HCT116 (cell line): ENCODE measurements at regions not wholly inside any gene's neighbourhood (a gene's known extent, or its start where the extent isn't known, plus 50 kb on each side); places are given as distances from the start of the nearest gene placed in this dataset.

Experiments
- ATAC-seq: fragments of 200-7000 bp; cut with Tn5 transposase; 2 replicates; pipeline ENCODE4 v1.9.1; 2020; ENCODE audit warnings: mild to moderate bottlenecking, moderate library complexity
- BruUV-seq: library from RNA; stranded (reverse); fragments of 400-500 nt; replicated peaks from 2 replicates; lab custom pipeline; 2021; lab: Mats Ljungman, UMichigan
- CTCF ChIA-PET: fragments of 300-600 bp; sonication (Branson Sonifier 250); formaldehyde crosslinking; loops from one replicate; lab custom pipeline; 2021; ENCODE audit warnings: antibody characterized with exemption; lab: Charles Lee
- POLR2A ChIA-PET: fragments of 300-600, 350-600 bp; sonication (Branson Sonifier 250); formaldehyde crosslinking; loops from one replicate; lab custom pipeline; 2021; ENCODE audit warnings: antibody characterized with exemption; lab: Charles Lee
- RAD21 ChIA-PET, 2 experiments: fragments of 300-600 bp; sonication (Branson Sonifier 250); formaldehyde crosslinking; loops; one replicate each; lab custom pipeline; 2023; ENCODE audit warnings: low total read pairs in 2 of 2; ENCODE audit not compliant: uncharacterized antibody in 2 of 2, unreplicated experiment in 2 of 2, low non-redundant PET in 1 of 2; lab: Charles Lee
- DNase-seq: peaks from one replicate; pipeline ENCODE4 v3.0.0-alpha.2; 2010; ENCODE audit warnings: low read depth, low spot score
- H2AFZ ChIP-seq: fragments of 200-600 bp; shearing (Covaris generic), sonication (generic); 2 replicates; pipeline ENCODE4 v1.6.1; 2017; ENCODE audit warnings: low read depth, mixed run types, mixed read lengths, antibody characterized with exemption, low read length; ENCODE audit not compliant: poor library complexity, severe bottlenecking
- H3K27ac ChIP-seq: 2 replicates; pipeline ENCODE4 v1.5.1; 2012; ENCODE audit warnings: low read depth, low read length
- H3K27me3 ChIP-seq: fragments of 200-600 bp; sonication (generic); 2 replicates; pipeline ENCODE4 v1.6.1; 2016; ENCODE audit warnings: mixed run types, low read length, mixed read lengths; ENCODE audit not compliant: insufficient read depth
- H3K36me3 ChIP-seq, 2 experiments: fragments of 200-500 bp in 1 of 2; fragments of 200-600 bp in 1 of 2; sonication (Bioruptor generic) in 1 of 2; sonication (generic) in 1 of 2; 2 replicates each; pipeline versions ENCODE4 v1.5.1 to v1.6.1; 2014 to 2016; ENCODE audit warnings: low read length in 2 of 2, inconsistent platforms in 1 of 2, mixed read lengths in 1 of 2, mixed run types in 1 of 2; ENCODE audit not compliant: insufficient read depth in 2 of 2, control insufficient read depth in 1 of 2
- H3K4me1 ChIP-seq, 2 experiments: fragments of 200-600 bp in 1 of 2; sonication (generic) in 1 of 2; 2 replicates each; pipeline versions ENCODE4 v1.5.1 to v1.6.1; 2012 to 2017; ENCODE audit warnings: low read length in 2 of 2, inconsistent platforms in 1 of 2, mild to moderate bottlenecking in 1 of 2, mixed read lengths in 1 of 2, mixed run types in 1 of 2, moderate library complexity in 1 of 2; ENCODE audit not compliant: insufficient read depth in 2 of 2, control insufficient read depth in 1 of 2
- H3K4me2 ChIP-seq: fragments of 200-600 bp; sonication (generic); 2 replicates; pipeline ENCODE4 v1.6.1; 2017; ENCODE audit warnings: mixed run types, low read length, mixed read lengths
- H3K4me3 ChIP-seq, 2 experiments: fragments of 200-600 bp in 1 of 2; sonication (generic) in 1 of 2; replicated peaks in 1 of 2; 2 replicates each; pipeline ENCODE4 v1.5.1; 2011 to 2016; ENCODE audit warnings: low read length in 2 of 2, control low read depth in 1 of 2, low read depth in 1 of 2, mild to moderate bottlenecking in 1 of 2, mixed read lengths in 1 of 2, mixed run types in 1 of 2
- H3K79me2 ChIP-seq: fragments of 200-600 bp; sonication (generic); 2 replicates; pipeline ENCODE4 v1.6.1; 2017; ENCODE audit warnings: mild to moderate bottlenecking, mixed run types, low read length, moderate library complexity, mixed read lengths; ENCODE audit not compliant: insufficient read depth
- H3K9ac ChIP-seq: fragments of 200-600 bp; sonication (generic); 2 replicates; pipeline ENCODE4 v1.6.1; 2016; ENCODE audit warnings: low read length, mixed read lengths
- H3K9me2 ChIP-seq: fragments of 200-600 bp; sonication (generic), shearing (Covaris generic); 2 replicates; pipeline ENCODE4 v1.6.1; 2017; ENCODE audit warnings: mixed run types, mild to moderate bottlenecking, moderate library complexity; ENCODE audit not compliant: insufficient read depth
- H3K9me3 ChIP-seq, 2 experiments: fragments of 200-500 bp in 1 of 2; fragments of 200-600 bp in 1 of 2; sonication (Bioruptor generic) in 1 of 2; sonication (generic) in 1 of 2; 2 replicates each; pipeline ENCODE4 v1.6.1; 2014 to 2017; ENCODE audit warnings: low read length in 2 of 2, mixed read lengths in 2 of 2, inconsistent platforms in 1 of 2, low read depth in 1 of 2, mild to moderate bottlenecking in 1 of 2, mixed run types in 1 of 2, moderate library complexity in 1 of 2; ENCODE audit not compliant: control insufficient read depth in 1 of 2, insufficient read depth in 1 of 2
- H4K20me1 ChIP-seq: fragments of 200-600 bp; sonication (generic), shearing (Covaris generic); 2 replicates; pipeline ENCODE4 v1.6.1; 2017; ENCODE audit warnings: mixed run types, mild to moderate bottlenecking, moderate library complexity; ENCODE audit not compliant: insufficient read depth
- CEBPB ChIP-seq: IDR thresholded peaks from 2 replicates; pipeline ENCODE4 v1.6.1; 2012; ENCODE audit warnings: low read depth
- CTCF ChIP-seq, 3 experiments: fragments of 200-600 bp in 1 of 3; sonication (generic) in 1 of 3; IDR thresholded peaks in 2 of 3; conservative IDR thresholded peaks in 1 of 3; 2 replicates each; pipeline ENCODE4 v1.5.1; 2012 to 2017; ENCODE audit warnings: low read depth in 2 of 3, low read length in 2 of 3, antibody characterized with exemption in 1 of 3, borderline replicate concordance in 1 of 3, control low read depth in 1 of 3, mild to moderate bottlenecking in 1 of 3, mixed read lengths in 1 of 3, mixed run types in 1 of 3, moderate library complexity in 1 of 3; ENCODE audit not compliant: insufficient read depth in 1 of 3
- EGR1 ChIP-seq: IDR thresholded peaks from 2 replicates; pipeline ENCODE4 v1.6.1; 2012; ENCODE audit warnings: low read depth
- ELF1 ChIP-seq: IDR thresholded peaks from 2 replicates; pipeline ENCODE4 v1.6.1; 2012; ENCODE audit warnings: low read depth, borderline replicate concordance
- FOSL1 ChIP-seq: IDR thresholded peaks from 2 replicates; pipeline ENCODE4 v1.6.1; 2012; ENCODE audit warnings: low read depth
- JUND ChIP-seq: IDR thresholded peaks from 2 replicates; pipeline ENCODE4 v1.6.1; 2012
- MAX ChIP-seq: IDR thresholded peaks from 2 replicates; pipeline ENCODE4 v1.6.1; 2012
- POLR2A ChIP-seq: IDR thresholded peaks from 2 replicates; pipeline ENCODE4 v1.7.0; 2011; ENCODE audit warnings: borderline replicate concordance; ENCODE audit not compliant: insufficient read depth, insufficient read length; ENCODE audit errors: extremely low read depth
- POLR2AphosphoS5 ChIP-seq: IDR thresholded peaks from 2 replicates; pipeline ENCODE4 v1.6.1; 2011; ENCODE audit warnings: mild to moderate bottlenecking, low read depth, low read length, moderate library complexity
- RAD21 ChIP-seq: IDR thresholded peaks from 2 replicates; pipeline ENCODE4 v1.6.1; 2012; ENCODE audit warnings: low read depth, mild to moderate bottlenecking
- SP1 ChIP-seq: IDR thresholded peaks from 2 replicates; pipeline ENCODE4 v1.6.1; 2012; ENCODE audit warnings: low read depth
- SRF ChIP-seq: IDR thresholded peaks from 2 replicates; pipeline ENCODE4 v1.6.1; 2012; ENCODE audit warnings: low read depth
- TCF7L2 ChIP-seq: IDR thresholded peaks from 2 replicates; pipeline ENCODE4 v1.7.0; 2011; ENCODE audit warnings: borderline replicate concordance, inconsistent platforms; ENCODE audit not compliant: insufficient read depth, insufficient read length; ENCODE audit errors: extremely low read depth
- YY1 ChIP-seq: IDR thresholded peaks from 2 replicates; pipeline ENCODE4 v1.6.1; 2011; ENCODE audit warnings: low read length, low read depth, moderate library complexity, mild to moderate bottlenecking; ENCODE audit not compliant: insufficient replicate concordance; ENCODE audit errors: extremely low read depth
- ZFX ChIP-seq: fragments of 450-650 bp; IDR thresholded peaks from 2 replicates; pipeline ENCODE4 v1.6.1; 2017
- ZNF274 ChIP-seq: fragments of 200-500 bp; sonication (Bioruptor generic); IDR thresholded peaks from 2 replicates; pipeline ENCODE4 v1.6.1; 2014; ENCODE audit warnings: mild to moderate bottlenecking, low read depth, low read length, inconsistent platforms
- intact Hi-C: fragments of 100-400 bp; cut with micrococcal nuclease; formaldehyde crosslinking; loops from 2 replicates; pipeline ENCODE4 v1.10.0; 2022
- TF ChIP-seq, protein P1 (sequence below): IDR thresholded peaks from 2 replicates; pipeline ENCODE4 v1.6.1; 2012; ENCODE audit warnings: low read depth
- TF ChIP-seq, protein P2 (sequence below): IDR thresholded peaks from 2 replicates; pipeline ENCODE4 v1.6.1; 2011; ENCODE audit warnings: mild to moderate bottlenecking, low read length, moderate library complexity; ENCODE audit not compliant: insufficient replicate concordance; ENCODE audit errors: extremely low read depth

GRCh38 chr2:129888896-129889295 is 90.6 kb upstream of the RAB6C start:
- Histone ChIP-seq H3K4me3 (no peak overlapping the region), H3K9me2 (no peaks in the 10 kb centered on the region), H3K4me1 (no peaks in the 10 kb centered on the region), H4K20me1 (no peaks in the 10 kb centered on the region), H3K27me3 (peaks cover 40% of the 10 kb centered on the region), H3K27ac (no peak overlapping the region), H2AFZ (no peak overlapping the region), H3K36me3 (no peaks in the 10 kb centered on the region), H3K4me2 (no peak overlapping the region), H3K79me2 (no peaks in the 10 kb centered on the region), H3K9ac (no peak overlapping the region), H3K9me3 (no peaks in the 10 kb centered on the region)
- no peak for ATAC-seq
- TF ChIP-seq JUND (no peak), ELF1 (no peak), MAX (no peak), SRF (no peak), EGR1 (no peak), YY1 (no peak), TCF7L2 (no peak), RAD21 (no peak), SP1 (no peak), POLR2A (no peak), CEBPB (no peak), ZNF274 (no peak), FOSL1 (no peak), ZFX (no peak), POLR2AphosphoS5 (no peak), CTCF (IDR thresholded peaks at IDR 0.05 in 2 of 3, conservative IDR thresholded peaks at IDR 0.05 in 1 of 3; ENCODE audit: borderline replicate concordance in 1 of 3, insufficient read depth in 1 of 3, low read depth in 2 of 3, low read length in 2 of 3) (no peak)
- TF ChIP-seq, protein P1, sequence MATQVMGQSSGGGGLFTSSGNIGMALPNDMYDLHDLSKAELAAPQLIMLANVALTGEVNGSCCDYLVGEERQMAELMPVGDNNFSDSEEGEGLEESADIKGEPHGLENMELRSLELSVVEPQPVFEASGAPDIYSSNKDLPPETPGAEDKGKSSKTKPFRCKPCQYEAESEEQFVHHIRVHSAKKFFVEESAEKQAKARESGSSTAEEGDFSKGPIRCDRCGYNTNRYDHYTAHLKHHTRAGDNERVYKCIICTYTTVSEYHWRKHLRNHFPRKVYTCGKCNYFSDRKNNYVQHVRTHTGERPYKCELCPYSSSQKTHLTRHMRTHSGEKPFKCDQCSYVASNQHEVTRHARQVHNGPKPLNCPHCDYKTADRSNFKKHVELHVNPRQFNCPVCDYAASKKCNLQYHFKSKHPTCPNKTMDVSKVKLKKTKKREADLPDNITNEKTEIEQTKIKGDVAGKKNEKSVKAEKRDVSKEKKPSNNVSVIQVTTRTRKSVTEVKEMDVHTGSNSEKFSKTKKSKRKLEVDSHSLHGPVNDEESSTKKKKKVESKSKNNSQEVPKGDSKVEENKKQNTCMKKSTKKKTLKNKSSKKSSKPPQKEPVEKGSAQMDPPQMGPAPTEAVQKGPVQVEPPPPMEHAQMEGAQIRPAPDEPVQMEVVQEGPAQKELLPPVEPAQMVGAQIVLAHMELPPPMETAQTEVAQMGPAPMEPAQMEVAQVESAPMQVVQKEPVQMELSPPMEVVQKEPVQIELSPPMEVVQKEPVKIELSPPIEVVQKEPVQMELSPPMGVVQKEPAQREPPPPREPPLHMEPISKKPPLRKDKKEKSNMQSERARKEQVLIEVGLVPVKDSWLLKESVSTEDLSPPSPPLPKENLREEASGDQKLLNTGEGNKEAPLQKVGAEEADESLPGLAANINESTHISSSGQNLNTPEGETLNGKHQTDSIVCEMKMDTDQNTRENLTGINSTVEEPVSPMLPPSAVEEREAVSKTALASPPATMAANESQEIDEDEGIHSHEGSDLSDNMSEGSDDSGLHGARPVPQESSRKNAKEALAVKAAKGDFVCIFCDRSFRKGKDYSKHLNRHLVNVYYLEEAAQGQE, result no peak
- TF ChIP-seq, protein P2, sequence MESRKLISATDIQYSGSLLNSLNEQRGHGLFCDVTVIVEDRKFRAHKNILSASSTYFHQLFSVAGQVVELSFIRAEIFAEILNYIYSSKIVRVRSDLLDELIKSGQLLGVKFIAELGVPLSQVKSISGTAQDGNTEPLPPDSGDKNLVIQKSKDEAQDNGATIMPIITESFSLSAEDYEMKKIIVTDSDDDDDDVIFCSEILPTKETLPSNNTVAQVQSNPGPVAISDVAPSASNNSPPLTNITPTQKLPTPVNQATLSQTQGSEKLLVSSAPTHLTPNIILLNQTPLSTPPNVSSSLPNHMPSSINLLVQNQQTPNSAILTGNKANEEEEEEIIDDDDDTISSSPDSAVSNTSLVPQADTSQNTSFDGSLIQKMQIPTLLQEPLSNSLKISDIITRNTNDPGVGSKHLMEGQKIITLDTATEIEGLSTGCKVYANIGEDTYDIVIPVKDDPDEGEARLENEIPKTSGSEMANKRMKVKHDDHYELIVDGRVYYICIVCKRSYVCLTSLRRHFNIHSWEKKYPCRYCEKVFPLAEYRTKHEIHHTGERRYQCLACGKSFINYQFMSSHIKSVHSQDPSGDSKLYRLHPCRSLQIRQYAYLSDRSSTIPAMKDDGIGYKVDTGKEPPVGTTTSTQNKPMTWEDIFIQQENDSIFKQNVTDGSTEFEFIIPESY, result no peak
- intact Hi-C loops, result no loop called here
- ChIA-PET RAD21 (no interaction called here), CTCF (no interaction called here), POLR2A (no interaction called here)
- DNase-seq, result no peak
- no TSS peak for BruUV-seq
